NCI-H748 (cell line): ENCODE measurements at regions not wholly inside any gene's neighbourhood (a gene's known extent, or its start where the extent isn't known, plus 50 kb on each side); places are given as distances from the start of the nearest gene placed in this dataset.
A peak's percentile ranks its signal among the peaks of the same experiment; 100 is the strongest.

Experiments
- DNase-seq: peaks from one replicate; lab custom pipeline; 2025; ENCODE audit not compliant: unreplicated experiment; lab: John Stamatoyannopoulos, UW

DNA sequence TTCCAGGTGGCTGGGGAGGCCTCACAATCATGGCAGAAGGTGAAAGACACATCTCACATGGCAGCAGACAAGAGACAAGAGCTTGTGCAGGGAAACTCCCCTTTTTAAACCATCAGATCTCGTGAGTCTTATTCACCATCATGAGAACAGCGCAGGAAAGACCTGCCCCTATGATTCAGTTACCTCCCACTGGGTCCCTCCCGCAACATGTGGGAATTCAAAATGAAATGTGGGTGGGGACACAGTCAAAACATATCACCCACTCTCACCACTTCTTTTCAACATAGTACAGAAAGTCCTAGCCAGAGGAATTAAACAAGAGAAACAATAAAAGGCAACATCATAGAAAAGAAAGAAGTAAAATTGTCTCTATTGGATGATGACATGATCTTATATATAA, 223.4 kb upstream of the SLC24A2 start:
- no peak for DNase-seq

DNA sequence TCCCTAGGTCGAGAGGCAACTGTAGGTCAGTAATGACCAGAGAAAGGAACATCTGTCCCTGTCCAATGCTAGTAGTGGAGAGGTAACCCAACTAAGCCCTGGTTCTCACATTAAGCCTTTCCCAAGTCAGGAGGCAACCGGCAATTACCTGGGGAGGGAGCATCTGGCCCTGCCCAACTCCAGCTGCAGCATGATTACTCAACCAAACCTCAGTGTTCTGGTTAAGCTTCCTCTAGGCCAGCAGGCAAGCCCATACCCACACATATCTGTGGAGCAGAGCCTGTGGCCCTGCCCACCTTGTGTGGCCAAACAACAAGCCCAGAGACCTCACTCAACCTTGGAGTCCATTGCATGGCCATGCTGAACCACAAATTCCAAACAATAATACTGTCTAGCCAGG, 220.8 kb upstream of the SLC24A2 start:
- no peak for DNase-seq

DNA sequence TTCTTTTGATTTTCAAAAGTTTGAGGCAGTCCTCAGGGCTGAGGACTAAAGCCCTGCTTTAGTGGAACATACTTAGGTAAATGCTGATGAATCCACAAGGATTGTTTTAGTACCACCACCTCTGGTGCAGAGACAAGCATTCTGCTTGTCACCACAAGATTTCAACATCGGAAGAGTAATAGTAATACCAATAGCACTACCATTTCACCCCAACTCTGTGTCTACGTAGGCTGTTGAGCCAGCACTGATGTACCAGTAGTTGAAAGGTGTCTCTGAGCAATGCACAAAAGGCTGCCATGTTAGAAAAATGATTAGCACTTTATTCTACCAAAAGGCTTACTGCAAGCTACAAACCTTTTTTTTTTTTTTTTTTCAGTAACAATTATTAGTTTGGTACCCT, 213.2 kb upstream of the SLC24A2 start:
- no peak for DNase-seq

DNA sequence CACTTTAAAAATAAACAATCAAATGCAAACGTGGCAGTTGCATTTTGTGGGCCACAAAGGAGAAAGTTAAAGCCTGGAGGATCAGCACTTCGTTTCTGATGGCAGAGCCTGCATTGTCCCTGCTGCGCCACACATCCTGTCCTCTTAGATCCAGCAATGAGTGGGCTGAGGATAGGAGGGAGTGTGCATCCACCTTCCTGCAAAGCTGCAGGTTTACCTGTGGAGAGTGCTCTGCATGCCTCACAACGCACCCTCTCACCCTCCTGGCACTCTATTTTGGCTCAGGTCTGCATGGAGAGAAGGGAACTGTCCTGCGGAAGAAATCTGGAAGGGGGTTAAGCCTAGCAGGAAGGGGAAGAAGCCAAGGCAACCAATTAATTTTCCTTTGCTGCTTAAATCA, 212.2 kb upstream of the SLC24A2 start:
- DNase-seq: no peak

- DNase-seq: no peak
These were observed 210.7 kb upstream of the SLC24A2 start for GRCh38 chr9:19999491-20000057.

- no peak for DNase-seq
These were observed 210.1 kb upstream of the SLC24A2 start for GRCh38 chr9:19998823-19999455.

- no peak for DNase-seq
These were observed 209.3 kb upstream of the SLC24A2 start for GRCh38 chr9:19998153-19998552.

DNA sequence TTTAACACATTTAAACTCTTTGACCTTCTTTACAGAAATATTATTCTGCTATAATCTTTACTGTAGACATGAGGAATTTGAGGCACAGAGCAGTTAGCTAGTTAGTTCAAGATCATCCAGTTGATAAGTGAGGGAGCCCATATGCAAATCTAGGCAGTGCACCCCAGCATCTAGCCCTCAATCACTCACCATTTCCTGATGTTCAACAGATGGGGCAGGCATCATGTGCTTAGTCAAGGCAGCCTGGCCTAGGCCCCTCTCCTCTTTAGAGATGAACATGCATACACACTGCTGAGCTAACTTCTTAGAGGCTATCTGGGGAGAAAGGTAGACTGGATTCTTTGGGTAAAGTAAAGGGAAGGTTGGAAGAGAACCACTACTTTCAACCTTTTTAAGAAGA, 206.8 kb upstream of the SLC24A2 start:
- DNase-seq: no peak

- no peak for DNase-seq
These were observed 205.5 kb upstream of the SLC24A2 start for GRCh38 chr9:19994296-19994695.

DNA sequence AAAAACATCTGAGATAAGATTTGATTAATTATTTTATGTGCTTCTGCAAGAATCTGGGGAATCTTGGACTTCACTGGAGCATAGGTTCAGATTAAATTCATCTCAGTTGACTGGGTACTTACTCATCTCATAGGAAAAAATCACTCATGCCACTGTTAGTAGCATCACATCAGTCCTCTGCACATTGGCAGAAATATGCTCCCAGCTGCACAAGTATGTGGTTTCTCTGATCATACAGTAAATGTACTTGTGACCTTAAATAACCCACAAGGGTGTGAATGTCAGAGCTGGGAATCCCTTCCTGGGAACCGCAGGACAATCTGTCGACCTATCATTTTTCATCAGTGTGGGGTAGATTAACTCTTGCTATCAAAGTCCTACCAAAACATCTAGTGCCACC, 203.7 kb upstream of the SLC24A2 start:
- DNase-seq: no peak

DNA sequence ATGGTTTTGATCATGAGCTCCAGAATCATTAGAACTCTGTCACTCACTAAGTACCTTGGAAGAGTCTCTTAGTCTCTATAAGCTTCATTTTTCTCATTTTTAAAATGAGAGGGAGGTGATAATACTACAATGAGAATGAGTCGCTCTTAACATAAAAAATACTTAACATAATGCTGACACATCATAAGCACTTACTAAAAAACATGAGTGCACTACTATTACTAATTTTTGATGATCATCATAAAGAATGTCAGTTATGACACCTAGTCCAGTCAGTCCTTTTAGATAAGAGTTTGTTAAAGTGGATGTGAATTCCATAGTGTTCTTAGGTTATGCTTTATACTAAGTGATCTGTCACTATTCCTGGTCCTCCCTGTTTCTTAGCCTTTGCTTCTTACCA, 200.4 kb upstream of the SLC24A2 start:
- DNase-seq: no peak

DNA sequence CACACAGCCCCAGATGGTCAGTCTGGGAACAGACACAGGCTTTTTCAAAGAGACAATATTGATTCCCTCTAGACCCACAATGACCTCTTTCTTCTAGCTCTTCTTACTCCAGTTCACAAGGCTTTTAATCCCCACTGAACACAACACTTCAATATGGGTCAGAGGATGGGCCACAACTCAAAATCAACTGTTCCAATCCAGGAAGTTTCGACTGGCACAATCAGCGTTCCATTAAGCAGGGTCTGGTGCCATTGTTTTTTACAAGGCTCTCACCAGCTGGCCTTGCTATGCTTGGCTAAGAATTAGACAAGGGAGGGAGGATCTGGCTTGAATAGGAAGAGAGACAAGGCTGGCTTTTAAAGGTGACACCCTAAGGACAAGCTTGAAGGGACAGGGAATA, 199.4 kb upstream of the SLC24A2 start:
- no peak for DNase-seq

DNA sequence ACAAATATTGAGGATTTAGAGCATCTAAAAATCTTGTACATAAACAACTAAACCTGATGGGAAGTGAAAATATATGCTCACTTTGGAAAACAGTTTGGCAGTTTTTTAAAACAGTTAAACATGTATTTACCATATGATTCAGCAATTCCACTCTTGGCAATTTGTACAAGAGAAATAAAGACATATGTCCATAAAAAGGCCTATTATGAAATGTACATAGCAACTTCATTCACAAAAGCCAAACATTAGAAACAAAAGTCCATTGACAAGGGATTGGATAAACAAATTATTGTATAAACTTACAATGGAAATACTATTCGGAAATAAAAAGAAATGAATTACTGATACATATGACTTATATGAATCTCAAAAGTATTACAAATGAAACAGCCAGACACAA, 196.2 kb upstream of the SLC24A2 start:
- DNase-seq: peak; percentile 75

DNA sequence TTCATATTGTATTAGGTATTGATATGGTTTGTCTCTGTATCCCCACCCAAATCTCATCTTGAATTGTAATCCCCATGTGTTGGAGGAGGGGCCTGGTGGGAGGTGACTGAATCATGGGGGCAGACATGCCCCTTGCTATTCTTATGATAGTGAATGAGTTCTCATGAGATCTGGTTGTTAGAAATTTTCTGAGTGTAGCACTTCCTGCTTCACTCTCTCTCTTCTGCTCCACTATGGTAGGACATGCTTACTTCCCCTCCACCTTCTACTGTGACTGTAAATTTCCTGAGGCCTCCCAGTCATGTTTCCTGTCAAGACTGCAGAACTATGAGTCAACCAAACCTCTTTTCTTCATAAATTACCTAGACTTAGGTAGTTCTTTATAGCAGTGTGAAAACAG, 187.4 kb upstream of the SLC24A2 start:
- no peak for DNase-seq

GRCh38 chr9:19975499-19975898, 186.7 kb upstream of the SLC24A2 start:
- no peak for DNase-seq

GRCh38 chr9:19969721-19970120, 180.9 kb upstream of the SLC24A2 start:
- no peak for DNase-seq

DNA sequence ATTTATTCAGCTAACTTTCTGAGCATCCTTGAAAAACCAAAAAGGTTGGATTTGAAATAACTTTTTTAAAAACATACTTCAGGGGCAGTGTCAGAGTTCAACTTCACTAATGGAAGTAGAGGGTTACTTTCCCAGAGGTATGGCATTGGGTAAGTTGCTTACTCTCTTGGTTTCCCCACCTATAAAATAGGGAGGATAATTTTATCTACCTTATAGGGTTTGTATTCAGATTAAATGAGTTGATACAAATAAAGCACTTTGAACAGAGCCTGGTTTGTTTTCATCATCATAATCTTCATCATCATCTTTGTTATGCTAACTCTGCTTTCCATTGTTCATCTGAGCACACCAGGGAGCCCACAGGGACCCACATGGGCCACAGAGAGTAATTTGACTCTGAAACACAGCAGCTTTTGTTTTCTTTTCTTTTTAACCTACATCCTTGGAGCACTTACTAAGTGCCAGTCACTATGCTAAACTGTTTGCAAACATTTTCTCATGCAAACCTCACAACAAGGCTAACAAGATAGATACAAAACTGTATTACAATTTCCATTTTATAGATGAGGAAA, 179.1 kb upstream of the SLC24A2 start:
- peak; percentile 38 for DNase-seq

- peak; percentile 65 for DNase-seq
These were observed 178.5 kb upstream of the SLC24A2 start for GRCh38 chr9:19967216-19967887.

DNA sequence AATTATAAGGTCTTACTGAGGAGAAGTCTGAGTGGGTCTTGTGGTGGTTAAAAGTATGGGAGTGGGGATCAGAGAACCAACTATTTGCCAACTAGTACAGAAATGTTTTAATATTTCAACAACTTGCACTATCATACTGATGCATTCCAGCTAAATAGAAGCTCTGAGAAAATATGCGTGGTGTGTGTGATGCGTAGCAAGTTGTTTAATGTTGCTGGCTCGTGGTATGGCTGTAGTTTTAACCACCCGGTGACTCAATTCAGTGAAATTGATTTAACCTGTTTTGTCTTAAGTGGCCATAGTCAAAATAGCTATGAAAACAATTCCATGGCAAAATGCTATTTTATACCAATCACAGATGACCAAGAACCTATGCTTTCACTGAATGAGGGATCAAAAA, 176.5 kb upstream of the SLC24A2 start:
- no peak for DNase-seq

DNA sequence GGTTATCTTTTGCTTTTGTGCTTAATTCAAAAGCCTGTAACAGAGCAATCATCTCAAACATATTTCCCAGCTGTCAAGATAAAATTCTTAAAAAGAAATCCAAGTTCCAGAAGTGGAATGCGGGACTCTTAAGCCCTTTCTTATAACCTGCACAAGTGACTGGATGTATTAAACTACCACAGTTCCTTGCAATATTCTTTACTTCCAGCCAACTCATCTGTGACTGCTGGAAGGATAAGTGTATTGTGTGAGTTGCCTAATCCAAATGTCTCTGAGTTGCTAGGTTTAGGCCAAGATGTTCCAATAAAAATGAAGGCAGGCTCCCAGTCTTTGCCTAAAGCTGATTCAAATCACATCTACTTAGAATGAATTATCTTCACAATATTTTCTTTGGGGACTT, 159.2 kb upstream of the SLC24A2 start:
- DNase-seq: no peak

DNA sequence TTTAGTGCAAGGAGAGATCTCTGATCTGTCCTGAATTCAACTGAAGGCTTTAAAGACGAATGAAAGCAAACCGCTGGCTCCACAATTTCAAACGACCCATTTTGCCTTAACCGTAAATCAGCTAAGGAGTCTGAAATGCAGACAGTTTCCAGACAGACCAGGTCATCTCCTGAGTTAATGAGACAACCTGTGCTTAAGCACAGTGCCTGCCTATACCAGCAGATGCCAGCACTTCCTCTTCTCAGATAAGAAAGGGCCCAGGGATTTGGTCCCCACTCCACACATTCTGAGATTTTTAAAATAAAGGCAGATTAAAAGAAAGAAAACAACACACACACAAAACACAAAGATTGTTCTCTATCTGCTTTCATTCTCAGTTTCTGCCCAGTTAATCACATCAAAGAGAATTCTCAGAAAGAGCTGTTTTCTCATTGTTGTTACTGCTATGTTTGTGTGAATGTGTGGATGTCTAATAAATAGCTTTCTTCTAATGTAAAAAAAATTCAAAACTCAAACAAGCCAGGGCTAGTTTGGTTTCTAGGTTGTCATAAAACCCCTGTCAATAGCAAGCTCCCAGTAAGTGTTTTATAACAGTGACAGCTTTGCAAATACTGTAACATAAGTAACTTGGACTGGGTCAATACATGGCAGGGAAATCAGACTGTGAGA, 157.7 kb upstream of the SLC24A2 start:
- DNase-seq: peak; percentile 55

DNA sequence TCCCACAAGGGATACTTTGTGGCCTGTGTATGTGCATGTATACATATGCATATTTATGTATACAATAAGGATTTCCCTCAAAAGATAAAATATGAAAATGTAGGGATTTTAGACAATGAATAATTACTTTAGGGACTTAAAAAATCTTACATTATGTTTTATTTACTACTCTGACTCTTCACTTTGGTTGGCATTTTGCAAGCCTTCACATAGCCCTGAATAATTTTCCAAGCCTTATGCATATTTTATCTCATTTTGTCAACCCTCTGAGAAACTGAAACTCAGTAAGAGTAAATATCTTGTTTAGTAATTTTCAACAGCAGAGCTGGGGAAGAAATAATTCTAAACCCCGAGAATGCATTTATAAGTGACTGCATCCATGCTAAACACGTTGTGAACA, 153.0 kb upstream of the SLC24A2 start:
- no peak for DNase-seq
